Lung (tissue), 11 donors: ENCODE measurements at regions not wholly inside any gene's neighbourhood (a gene's known extent, or its start where the extent isn't known, plus 50 kb on each side); places are given as distances from the start of the nearest gene placed in this dataset.

Experiments
- ATAC-seq: fragments of 200-7000 bp; cut with Tn5 transposase; one replicate; pipeline ENCODE4 v1.9.1; 2020; ENCODE audit warnings: moderate number of reproducible peaks; ENCODE audit not compliant: insufficient read depth, low FRiP score
- DNase-seq, 3 donors: peaks; one replicate each; pipeline ENCODE4 v3.0.0-alpha.2; 2013 to 2017
- H3K27ac ChIP-seq, 2 donors: one replicate each; pipeline ENCODE4 v1.5.1; 2013; ENCODE audit warnings: mild to moderate bottlenecking in 2 of 2, moderate library complexity in 2 of 2, control low read depth in 1 of 2, inconsistent platforms in 1 of 2, low read depth in 1 of 2, low read length in 1 of 2
- H3K27me3 ChIP-seq, 3 donors: one replicate each; pipeline ENCODE4 v1.5.1; 2013; ENCODE audit warnings: low read length in 2 of 3; ENCODE audit not compliant: control insufficient read depth in 3 of 3, insufficient read depth in 3 of 3
- H3K36me3 ChIP-seq, 4 donors: one replicate each; pipeline ENCODE4 v1.5.1; 2013; ENCODE audit warnings: low read length in 4 of 4, mild to moderate bottlenecking in 1 of 4, moderate library complexity in 1 of 4; ENCODE audit not compliant: control insufficient read depth in 4 of 4, insufficient read depth in 4 of 4
- H3K4me1 ChIP-seq, 5 donors: one replicate each; pipeline ENCODE4 v1.5.1; 2013; ENCODE audit warnings: low read length in 5 of 5, mild to moderate bottlenecking in 2 of 5, moderate library complexity in 1 of 5; ENCODE audit not compliant: control insufficient read depth in 5 of 5, insufficient read depth in 5 of 5
- H3K4me3 ChIP-seq: one replicate; pipeline ENCODE4 v1.5.1; 2013; ENCODE audit warnings: mild to moderate bottlenecking, control low read depth, moderate library complexity
- H3K9ac ChIP-seq, 2 donors: one replicate each; pipeline ENCODE4 v1.5.1; 2013; ENCODE audit warnings: low read length in 2 of 2, control low read depth in 1 of 2; ENCODE audit not compliant: insufficient read depth in 1 of 2
- H3K9me3 ChIP-seq, 4 donors: one replicate each; pipeline ENCODE4 v1.5.1; 2013; ENCODE audit warnings: low read length in 3 of 4, mild to moderate bottlenecking in 1 of 4, moderate library complexity in 1 of 4; ENCODE audit not compliant: control insufficient read depth in 4 of 4, insufficient read depth in 3 of 4
- CTCF ChIP-seq: IDR thresholded peaks from 2 replicates; pipeline ENCODE4 v1.5.1; 2012; ENCODE audit warnings: mild to moderate bottlenecking; ENCODE audit errors: control extremely low read depth, extremely low read depth
- WGBS, 2 donors: extraction: QIAGEN DNeasy Blood & Tissue Kit; methylation state at CpG; one replicate each; pipeline ENCODE4 v1.1.7; 2013; 5-methylcytosine and 5-hydroxymethylcytosine counted together
- donor health status: control.
- donor health status: control.
- donor health status: Bipolar disorder and iron deficiency.
- donor health status: healthy.
- donor health status: DM: yes; HTN: yes; CAD: no.

- no peak overlapping the region for H3K9ac ChIP-seq
- no peak overlapping the region for H3K4me3 ChIP-seq
- H3K36me3 ChIP-seq, result no peaks in the 10 kb centered on the region
- ATAC-seq (no peak), DNase-seq (no peak)
- H3K4me1 ChIP-seq, result peaks cover 0 to 4% (median 0%) of the 10 kb centered on the region in 5 donors
- TF ChIP-seq CTCF, result no peak
- H3K9me3 ChIP-seq, result no peaks in the 10 kb centered on the region
- H3K27me3 ChIP-seq, result no peaks in the 10 kb centered on the region
- 32 to 45% methylated on average over 2 of the region's 2 CpGs for whole genome bisulfite sequencing, 2 donors
- no peak overlapping the region for H3K27ac ChIP-seq
Observed at GRCh38 chr10:65796472-65796871, 1129.4 kb upstream of the LRRTM3 start.

GRCh38 chr10:65798133-65798532 lies 1127.7 kb upstream of the LRRTM3 start:
- ATAC-seq (no peak), DNase-seq (no peak)
- no peak overlapping the region for H3K9ac ChIP-seq
- no peak overlapping the region for H3K27ac ChIP-seq
- no peaks in the 10 kb centered on the region for H3K27me3 ChIP-seq
- H3K36me3 ChIP-seq, result no peaks in the 10 kb centered on the region
- 81 to 89% methylated on average over 3 of the region's 3 CpGs for WGBS, 2 donors
- H3K4me3 ChIP-seq, result no peak overlapping the region
- peaks cover 0 to 4% (median 0%) of the 10 kb centered on the region in 5 donors for H3K4me1 ChIP-seq
- no peak for TF ChIP-seq CTCF
- no peaks in the 10 kb centered on the region for H3K9me3 ChIP-seq

- Histone ChIP-seq H3K36me3 (no peaks in the 10 kb centered on the region), H3K4me1 (no peaks in the 10 kb centered on the region), H3K9ac (no peak overlapping the region), H3K27ac (no peak overlapping the region), H3K27me3 (no peaks in the 10 kb centered on the region), H3K4me3 (no peak overlapping the region), H3K9me3 (no peaks in the 10 kb centered on the region)
- DNase-seq (no peak), ATAC-seq (no peak)
- WGBS, 2 donors, result 64 to 85% methylated on average over 2 of the region's 2 CpGs
- TF ChIP-seq CTCF, result no peak
Observed at GRCh38 chr10:65802391-65802790, 1123.4 kb upstream of the LRRTM3 start.

- Histone ChIP-seq H3K36me3 (no peaks in the 10 kb centered on the region), H3K9ac (no peak overlapping the region), H3K27me3 (no peaks in the 10 kb centered on the region), H3K4me1 (no peaks in the 10 kb centered on the region), H3K4me3 (no peak overlapping the region), H3K27ac (no peak overlapping the region), H3K9me3 (no peaks in the 10 kb centered on the region)
- 49 to 80% methylated on average over 1 of the region's 1 CpG for WGBS, 2 donors
- DNase-seq (no peak), ATAC-seq (no peak)
- TF ChIP-seq CTCF, result no peak
Observed at GRCh38 chr10:65805511-65805910, 1120.3 kb upstream of the LRRTM3 start.
